ENCODE measurements at regions not wholly inside any gene's neighbourhood (a gene's known extent, or its start where the extent isn't known, plus 50 kb on each side); places are given as distances from the start of the nearest gene placed in this dataset.
"Not testable (repeated sequence)": the region's sequence is repeated elsewhere in the genome, so short reads cannot be mapped to it uniquely, and the experiment has no call there.

GRCh38 chr6:56719315-56720058 lies 76.8 kb upstream of the DST start:
- DNase-seq (ENCODE audit: low spot score); FAIRE-seq: not testable (repeated sequence)

GRCh38 chr6:56718236-56718635 lies 75.5 kb upstream of the DST start:
- FAIRE-seq, result no peak
- DNase-seq (ENCODE audit: low spot score), result no peak

GRCh38 chr6:56716229-56716628 lies 73.5 kb upstream of the DST start:
- no peak for FAIRE-seq
- no peak for DNase-seq (ENCODE audit: low spot score)

GRCh38 chr6:56715741-56716140 lies 73.1 kb upstream of the DST start:
- no peak for FAIRE-seq
- no peak for DNase-seq (ENCODE audit: low spot score)

- FAIRE-seq, result peak; percentile 82
- DNase-seq (ENCODE audit: low spot score), result peak; percentile 56
Measured at GRCh38 chr6:56714982-56715456, 72.3 kb upstream of the DST start.

- DNase-seq (ENCODE audit: low spot score) (no peak), FAIRE-seq (no peak)
Measured at GRCh38 chr6:56714273-56714672, 71.6 kb upstream of the DST start.

GRCh38 chr6:56713254-56713672 lies 70.6 kb upstream of the DST start:
- peak; percentile 93 for FAIRE-seq
- DNase-seq (ENCODE audit: low spot score), result peak; percentile 71

GRCh38 chr6:56710967-56711366 lies 68.3 kb upstream of the DST start:
- DNase-seq (ENCODE audit: low spot score) (no peak), FAIRE-seq (no peak)

- DNase-seq (ENCODE audit: low spot score) (no peak), FAIRE-seq (no peak)
Measured at GRCh38 chr6:56709650-56710049, 67.0 kb upstream of the DST start.

GRCh38 chr6:56708810-56709597 lies 66.3 kb upstream of the DST start:
- FAIRE-seq (no peak), DNase-seq (ENCODE audit: low spot score) (peak; percentile 51)

GRCh38 chr6:56706981-56707726 lies 64.5 kb upstream of the DST start:
- FAIRE-seq, result no peak

GRCh38 chr6:56699066-56699654 lies 56.5 kb upstream of the DST start:
- DNase-seq (ENCODE audit: low spot score), result no peak
- FAIRE-seq, result no peak

More at GRCh38 chr6:56706981-56707726, 64.5 kb upstream of the DST start:
- DNase-seq (ENCODE audit: low spot score), result no peak

- DNase-seq (ENCODE audit: low spot score), result no peak
- no peak for FAIRE-seq
Measured at GRCh38 chr6:56695702-56696101, 53.0 kb upstream of the DST start.

- FAIRE-seq (no peak), DNase-seq (ENCODE audit: low spot score) (no peak)
Measured at GRCh38 chr6:56694002-56694401, 51.3 kb upstream of the DST start.

- peak; percentile 17 for FAIRE-seq
Measured at GRCh38 chr6:56693246-56693607, 50.5 kb upstream of the DST start.

GRCh38 chr6:56692523-56693245 lies 50.0 kb upstream of the DST start:
- FAIRE-seq (no peak), DNase-seq (ENCODE audit: low spot score) (no peak)

More at GRCh38 chr6:56693246-56693607, 50.5 kb upstream of the DST start:
- DNase-seq (ENCODE audit: low spot score), result peak; percentile 36

All from urothelium cell line (cell line).